Neural cell (in vitro differentiated cells): ENCODE measurements at regions not wholly inside any gene's neighbourhood (a gene's known extent, or its start where the extent isn't known, plus 50 kb on each side); places are given as distances from the start of the nearest gene placed in this dataset.

Experiments used
- CTCF ChIP-seq: fragments of 450-650 bp; IDR thresholded peaks from 2 replicates; pipeline ENCODE4 v1.5.1; 2014; ENCODE audit warnings: antibody characterized with exemption, mild to moderate bottlenecking, moderate library complexity; ENCODE audit not compliant: poor library complexity, severe bottlenecking
- EP300 ChIP-seq: fragments of 450-650 bp; conservative IDR thresholded peaks from 2 replicates; pipeline ENCODE4 v1.6.1; 2014; ENCODE audit warnings: antibody characterized with exemption, mild to moderate bottlenecking, moderate library complexity; ENCODE audit not compliant: poor library complexity, severe bottlenecking
- EZH2 ChIP-seq: fragments of 200-600, 300-800 bp; shearing (Covaris generic), sonication (generic); IDR thresholded peaks from 2 replicates; pipeline ENCODE4 v1.6.1; 2014; ENCODE audit warnings: antibody characterized with exemption, low read length, borderline replicate concordance, mild to moderate bottlenecking; ENCODE audit not compliant: insufficient read depth, poor library complexity, severe bottlenecking
- MXI1 ChIP-seq: fragments of 450-650 bp; conservative IDR thresholded peaks from 2 replicates; pipeline ENCODE4 v1.6.1; 2014; ENCODE audit warnings: antibody characterized with exemption, mild to moderate bottlenecking; ENCODE audit not compliant: poor library complexity, severe bottlenecking
- POLR2AphosphoS5 ChIP-seq: IDR thresholded peaks from 2 replicates; pipeline ENCODE4 v1.6.1; 2012
- REST ChIP-seq: IDR thresholded peaks from 2 replicates; pipeline ENCODE4 v1.6.1; 2012; ENCODE audit warnings: borderline replicate concordance

- TF ChIP-seq EZH2 (no peak), REST (no peak), CTCF (no peak), EP300 (no peak), POLR2AphosphoS5 (no peak), MXI1 (no peak)
These were observed 129.3 kb upstream of the PLPPR5 start for GRCh38 chr1:99133756-99134500.
